Panc1 (cell line): ENCODE measurements at regions not wholly inside any gene's neighbourhood (a gene's known extent, or its start where the extent isn't known, plus 50 kb on each side); places are given as distances from the start of the nearest gene placed in this dataset.

Experiments
- ATAC-seq: fragments of 200-7000 bp; cut with Tn5 transposase; 2 replicates; pipeline ENCODE4 v1.9.1; 2020; ENCODE audit warnings: mild to moderate bottlenecking, moderate library complexity
- BruUV-seq: library from RNA; stranded (reverse); fragments of 400-500 nt; replicated peaks from 2 replicates; lab custom pipeline; 2021; lab: Mats Ljungman, UMichigan
- CTCF ChIA-PET: fragments of 300-600 bp; sonication (Branson Sonifier 250); formaldehyde crosslinking; loops from one replicate; lab custom pipeline; 2022; ENCODE audit warnings: antibody characterized with exemption; lab: Charles Lee
- POLR2A ChIA-PET: fragments of 300-600 bp; sonication (Branson Sonifier 250); formaldehyde crosslinking; loops from one replicate; lab custom pipeline; 2022; ENCODE audit warnings: antibody characterized with exemption; lab: Charles Lee
- DNase-seq: peaks from one replicate; pipeline ENCODE4 v3.0.0-alpha.2; 2010; ENCODE audit warnings: low read depth, low spot score
- H3K27ac ChIP-seq: 2 replicates; pipeline ENCODE4 v1.5.1; 2011; ENCODE audit warnings: mild to moderate bottlenecking, low read length, inconsistent platforms
- H3K27me3 ChIP-seq: fragments of 200-500 bp; sonication (Bioruptor generic); 2 replicates; pipeline ENCODE4 v1.6.0; 2014; ENCODE audit warnings: low read length, inconsistent platforms; ENCODE audit not compliant: control insufficient read depth, insufficient read depth
- H3K36me3 ChIP-seq: fragments of 200-500 bp; sonication (Bioruptor generic); 2 replicates; pipeline ENCODE4 v1.5.1; 2014; ENCODE audit warnings: inconsistent platforms, mild to moderate bottlenecking, low read length, moderate library complexity; ENCODE audit not compliant: control insufficient read depth, insufficient read depth
- H3K4me1 ChIP-seq: 2 replicates; pipeline ENCODE4 v1.5.1; 2011; ENCODE audit warnings: inconsistent platforms, mild to moderate bottlenecking, low read length, moderate library complexity; ENCODE audit not compliant: control insufficient read depth, insufficient read depth
- H3K4me3 ChIP-seq, 2 experiments: 2 replicates each; pipeline ENCODE4 v1.5.1; 2011 to 2012; ENCODE audit warnings: low read depth in 2 of 2, low read length in 2 of 2, mild to moderate bottlenecking in 2 of 2, inconsistent platforms in 1 of 2, moderate library complexity in 1 of 2
- H3K9me3 ChIP-seq: fragments of 200-500 bp; sonication (Bioruptor generic); 2 replicates; pipeline ENCODE4 v1.5.1; 2014; ENCODE audit warnings: low read depth, mild to moderate bottlenecking, inconsistent platforms, low read length, moderate library complexity; ENCODE audit not compliant: control insufficient read depth, insufficient read depth
- POLR2AphosphoS5 ChIP-seq: IDR thresholded peaks from 2 replicates; pipeline ENCODE4 v1.6.1; 2012; ENCODE audit warnings: mild to moderate bottlenecking, low read depth, low read length, moderate library complexity
- SIN3A ChIP-seq: IDR thresholded peaks from 2 replicates; pipeline ENCODE4 v1.6.1; 2012; ENCODE audit warnings: low read depth, mild to moderate bottlenecking, low read length, moderate library complexity, borderline replicate concordance; ENCODE audit not compliant: insufficient read depth
- TCF7L2 ChIP-seq: IDR thresholded peaks from 2 replicates; pipeline ENCODE4 v1.6.1; 2011; ENCODE audit warnings: mild to moderate bottlenecking, low read depth, low read length, inconsistent platforms
- in situ Hi-C: cut with HindIII; loops from 2 replicates; pipeline ENCODE4 v1.10.0; 2016; ENCODE audit warnings: low sequenced_read_pairs, low pct_unique_long_range_greater_than_20kb
- intact Hi-C: fragments of 100-400 bp; cut with micrococcal nuclease; formaldehyde crosslinking; loops from one replicate; pipeline ENCODE4 v1.10.0; 2022; ENCODE audit not compliant: unreplicated experiment
- TF ChIP-seq, protein P1 (sequence below), 2 experiments: IDR thresholded peaks; 2 replicates each; pipeline ENCODE4 v1.6.1; 2011 to 2012; ENCODE audit warnings: low read depth in 2 of 2, control low read depth in 1 of 2, low read length in 1 of 2, mild to moderate bottlenecking in 1 of 2, moderate library complexity in 1 of 2; ENCODE audit not compliant: insufficient read depth in 1 of 2
- TF ChIP-seq, protein P2 (sequence below): fragments of 450-650 bp; IDR thresholded peaks from 2 replicates; pipeline ENCODE4 v1.5.1; 2017; ENCODE audit warnings: mild to moderate bottlenecking

DNA sequence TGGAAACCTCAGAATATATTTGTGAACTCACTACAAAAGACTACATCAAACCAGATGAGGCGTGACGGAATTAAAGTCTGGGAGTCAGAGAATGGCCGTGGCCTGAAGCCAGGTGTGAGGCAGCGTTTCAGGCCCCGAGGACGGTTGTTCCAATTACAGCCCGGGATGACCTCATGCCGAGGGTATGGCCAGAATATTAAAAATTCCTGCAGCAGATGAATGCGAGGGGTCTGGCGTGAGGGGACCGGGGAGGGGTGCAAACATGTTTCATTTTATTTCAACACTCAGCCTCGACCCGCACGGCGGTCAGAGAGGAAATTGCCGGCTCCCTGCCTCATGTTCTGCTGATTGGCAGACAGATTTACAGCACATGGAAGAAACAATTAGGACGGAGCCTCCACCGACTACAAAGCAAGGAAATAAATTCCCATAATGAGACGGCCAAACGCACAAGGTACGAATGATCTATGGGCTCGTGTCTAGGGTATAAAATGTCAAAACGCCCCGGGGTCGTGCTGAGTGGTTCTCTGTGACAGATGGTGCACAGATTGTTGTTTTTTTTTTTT lies 289.7 kb downstream of the SHOX start:
- Histone ChIP-seq H3K27me3 (no peaks in the 10 kb centered on the region), H3K27ac (no peak overlapping the region), H3K4me1 (no peaks in the 10 kb centered on the region), H3K36me3 (no peaks in the 10 kb centered on the region), H3K9me3 (no peaks in the 10 kb centered on the region), H3K4me3 (no peak overlapping the region)
- TF ChIP-seq, protein P1, sequence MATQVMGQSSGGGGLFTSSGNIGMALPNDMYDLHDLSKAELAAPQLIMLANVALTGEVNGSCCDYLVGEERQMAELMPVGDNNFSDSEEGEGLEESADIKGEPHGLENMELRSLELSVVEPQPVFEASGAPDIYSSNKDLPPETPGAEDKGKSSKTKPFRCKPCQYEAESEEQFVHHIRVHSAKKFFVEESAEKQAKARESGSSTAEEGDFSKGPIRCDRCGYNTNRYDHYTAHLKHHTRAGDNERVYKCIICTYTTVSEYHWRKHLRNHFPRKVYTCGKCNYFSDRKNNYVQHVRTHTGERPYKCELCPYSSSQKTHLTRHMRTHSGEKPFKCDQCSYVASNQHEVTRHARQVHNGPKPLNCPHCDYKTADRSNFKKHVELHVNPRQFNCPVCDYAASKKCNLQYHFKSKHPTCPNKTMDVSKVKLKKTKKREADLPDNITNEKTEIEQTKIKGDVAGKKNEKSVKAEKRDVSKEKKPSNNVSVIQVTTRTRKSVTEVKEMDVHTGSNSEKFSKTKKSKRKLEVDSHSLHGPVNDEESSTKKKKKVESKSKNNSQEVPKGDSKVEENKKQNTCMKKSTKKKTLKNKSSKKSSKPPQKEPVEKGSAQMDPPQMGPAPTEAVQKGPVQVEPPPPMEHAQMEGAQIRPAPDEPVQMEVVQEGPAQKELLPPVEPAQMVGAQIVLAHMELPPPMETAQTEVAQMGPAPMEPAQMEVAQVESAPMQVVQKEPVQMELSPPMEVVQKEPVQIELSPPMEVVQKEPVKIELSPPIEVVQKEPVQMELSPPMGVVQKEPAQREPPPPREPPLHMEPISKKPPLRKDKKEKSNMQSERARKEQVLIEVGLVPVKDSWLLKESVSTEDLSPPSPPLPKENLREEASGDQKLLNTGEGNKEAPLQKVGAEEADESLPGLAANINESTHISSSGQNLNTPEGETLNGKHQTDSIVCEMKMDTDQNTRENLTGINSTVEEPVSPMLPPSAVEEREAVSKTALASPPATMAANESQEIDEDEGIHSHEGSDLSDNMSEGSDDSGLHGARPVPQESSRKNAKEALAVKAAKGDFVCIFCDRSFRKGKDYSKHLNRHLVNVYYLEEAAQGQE (IDR thresholded peaks at IDR 0.05; ENCODE audit: insufficient read depth in 1 of 2, low read depth in 2 of 2, low read length in 1 of 2): no peak
- TF ChIP-seq TCF7L2 (no peak), SIN3A (no peak), POLR2AphosphoS5 (no peak)
- TF ChIP-seq, protein P2, sequence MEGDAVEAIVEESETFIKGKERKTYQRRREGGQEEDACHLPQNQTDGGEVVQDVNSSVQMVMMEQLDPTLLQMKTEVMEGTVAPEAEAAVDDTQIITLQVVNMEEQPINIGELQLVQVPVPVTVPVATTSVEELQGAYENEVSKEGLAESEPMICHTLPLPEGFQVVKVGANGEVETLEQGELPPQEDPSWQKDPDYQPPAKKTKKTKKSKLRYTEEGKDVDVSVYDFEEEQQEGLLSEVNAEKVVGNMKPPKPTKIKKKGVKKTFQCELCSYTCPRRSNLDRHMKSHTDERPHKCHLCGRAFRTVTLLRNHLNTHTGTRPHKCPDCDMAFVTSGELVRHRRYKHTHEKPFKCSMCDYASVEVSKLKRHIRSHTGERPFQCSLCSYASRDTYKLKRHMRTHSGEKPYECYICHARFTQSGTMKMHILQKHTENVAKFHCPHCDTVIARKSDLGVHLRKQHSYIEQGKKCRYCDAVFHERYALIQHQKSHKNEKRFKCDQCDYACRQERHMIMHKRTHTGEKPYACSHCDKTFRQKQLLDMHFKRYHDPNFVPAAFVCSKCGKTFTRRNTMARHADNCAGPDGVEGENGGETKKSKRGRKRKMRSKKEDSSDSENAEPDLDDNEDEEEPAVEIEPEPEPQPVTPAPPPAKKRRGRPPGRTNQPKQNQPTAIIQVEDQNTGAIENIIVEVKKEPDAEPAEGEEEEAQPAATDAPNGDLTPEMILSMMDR: no peak
- no TSS peak for BruUV-seq
- intact Hi-C loops (no loop called here), in situ Hi-C loops (no loop called here)
- POLR2A ChIA-PET: no interaction called here
- CTCF ChIA-PET: no interaction called here
- ATAC-seq (no peak), DNase-seq (no peak)

DNA sequence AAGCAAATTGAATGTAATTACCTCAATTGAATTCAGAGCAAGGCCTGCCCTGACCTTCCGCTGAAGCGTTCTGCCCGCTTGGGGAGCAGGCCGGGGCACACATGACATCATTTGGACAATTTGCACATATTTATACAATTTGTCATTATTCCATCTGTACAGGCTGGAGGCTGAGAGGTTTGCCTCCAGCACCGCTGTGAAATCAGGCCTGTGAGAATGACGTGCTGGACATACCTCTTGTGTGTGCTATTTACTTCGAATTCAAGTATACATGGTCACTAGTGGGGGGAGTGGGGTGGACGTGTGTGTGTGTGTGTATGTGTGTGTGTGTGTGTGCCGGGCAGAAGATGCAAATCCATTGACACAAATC lies 285.6 kb downstream of the SHOX start:
- TF ChIP-seq POLR2AphosphoS5 (no peak), TCF7L2 (no peak), SIN3A (no peak)
- TF ChIP-seq, protein P2: no peak
- TF ChIP-seq, protein P1 (IDR thresholded peaks at IDR 0.05; ENCODE audit: insufficient read depth in 1 of 2, low read depth in 2 of 2, low read length in 1 of 2): no peak
- H3K36me3 ChIP-seq: no peaks in the 10 kb centered on the region
- BruUV-seq: no TSS peak
- H3K9me3 ChIP-seq: no peaks in the 10 kb centered on the region
- DNase-seq (no peak), ATAC-seq (no peak)
- no peak overlapping the region for H3K27ac ChIP-seq
- H3K4me3 ChIP-seq: no peak overlapping the region
- CTCF ChIA-PET: no interaction called here
- POLR2A ChIA-PET: no interaction called here
- in situ Hi-C loops (no loop called here), intact Hi-C loops (no loop called here)
- no peaks in the 10 kb centered on the region for H3K4me1 ChIP-seq
- no peaks in the 10 kb centered on the region for H3K27me3 ChIP-seq
